ENCODE measurements at regions not wholly inside any gene's neighbourhood (a gene's known extent, or its start where the extent isn't known, plus 50 kb on each side); places are given as distances from the start of the nearest gene placed in this dataset.

GRCh38 chr7:86328801-86329433 is 314.8 kb upstream of the GRM3 start:
- TF ChIP-seq EZH2 (IDR thresholded peaks at IDR 0.05; ENCODE audit: low read length) = no peak
- TF ChIP-seq, protein P1, sequence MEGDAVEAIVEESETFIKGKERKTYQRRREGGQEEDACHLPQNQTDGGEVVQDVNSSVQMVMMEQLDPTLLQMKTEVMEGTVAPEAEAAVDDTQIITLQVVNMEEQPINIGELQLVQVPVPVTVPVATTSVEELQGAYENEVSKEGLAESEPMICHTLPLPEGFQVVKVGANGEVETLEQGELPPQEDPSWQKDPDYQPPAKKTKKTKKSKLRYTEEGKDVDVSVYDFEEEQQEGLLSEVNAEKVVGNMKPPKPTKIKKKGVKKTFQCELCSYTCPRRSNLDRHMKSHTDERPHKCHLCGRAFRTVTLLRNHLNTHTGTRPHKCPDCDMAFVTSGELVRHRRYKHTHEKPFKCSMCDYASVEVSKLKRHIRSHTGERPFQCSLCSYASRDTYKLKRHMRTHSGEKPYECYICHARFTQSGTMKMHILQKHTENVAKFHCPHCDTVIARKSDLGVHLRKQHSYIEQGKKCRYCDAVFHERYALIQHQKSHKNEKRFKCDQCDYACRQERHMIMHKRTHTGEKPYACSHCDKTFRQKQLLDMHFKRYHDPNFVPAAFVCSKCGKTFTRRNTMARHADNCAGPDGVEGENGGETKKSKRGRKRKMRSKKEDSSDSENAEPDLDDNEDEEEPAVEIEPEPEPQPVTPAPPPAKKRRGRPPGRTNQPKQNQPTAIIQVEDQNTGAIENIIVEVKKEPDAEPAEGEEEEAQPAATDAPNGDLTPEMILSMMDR (optimal IDR thresholded peaks at IDR 0.05 in 1 of 3, IDR thresholded peaks at IDR 0.05 in 1 of 3, conservative IDR thresholded peaks at IDR 0.05 in 1 of 3; ENCODE audit: extremely low read depth in 1 of 3, insufficient read depth in 2 of 3, low read length in 3 of 3) = no peak

Data from keratinocyte (primary cell).